Thyroid gland (tissue), 4 donors: ENCODE measurements at regions not wholly inside any gene's neighbourhood (a gene's known extent, or its start where the extent isn't known, plus 50 kb on each side); places are given as distances from the start of the nearest gene placed in this dataset.

Source experiments
- POLR2A ChIP-seq, 2 donors: fragments of 450-650 bp; IDR thresholded peaks; one replicate each; pipeline ENCODE4 v1.6.1; 2017; ENCODE audit warnings: antibody characterized with exemption in 2 of 2, mild to moderate bottlenecking in 2 of 2, moderate library complexity in 1 of 2
- TF ChIP-seq, protein P1 (sequence below), 6 experiments: fragments of 200-600 bp in 3 of 6; fragments of 450-650 bp in 3 of 6; sonication (generic) in 3 of 6; IDR thresholded peaks; one replicate each; pipeline ENCODE4 v1.5.1; 2016 to 2019; ENCODE audit warnings: antibody characterized with exemption in 6 of 6, mild to moderate bottlenecking in 2 of 6, inconsistent platforms in 1 of 6, moderate library complexity in 1 of 6

GRCh38 chr3:66778107-66778506 lies 220.0 kb upstream of the KBTBD8 start:
- TF ChIP-seq, protein P1, sequence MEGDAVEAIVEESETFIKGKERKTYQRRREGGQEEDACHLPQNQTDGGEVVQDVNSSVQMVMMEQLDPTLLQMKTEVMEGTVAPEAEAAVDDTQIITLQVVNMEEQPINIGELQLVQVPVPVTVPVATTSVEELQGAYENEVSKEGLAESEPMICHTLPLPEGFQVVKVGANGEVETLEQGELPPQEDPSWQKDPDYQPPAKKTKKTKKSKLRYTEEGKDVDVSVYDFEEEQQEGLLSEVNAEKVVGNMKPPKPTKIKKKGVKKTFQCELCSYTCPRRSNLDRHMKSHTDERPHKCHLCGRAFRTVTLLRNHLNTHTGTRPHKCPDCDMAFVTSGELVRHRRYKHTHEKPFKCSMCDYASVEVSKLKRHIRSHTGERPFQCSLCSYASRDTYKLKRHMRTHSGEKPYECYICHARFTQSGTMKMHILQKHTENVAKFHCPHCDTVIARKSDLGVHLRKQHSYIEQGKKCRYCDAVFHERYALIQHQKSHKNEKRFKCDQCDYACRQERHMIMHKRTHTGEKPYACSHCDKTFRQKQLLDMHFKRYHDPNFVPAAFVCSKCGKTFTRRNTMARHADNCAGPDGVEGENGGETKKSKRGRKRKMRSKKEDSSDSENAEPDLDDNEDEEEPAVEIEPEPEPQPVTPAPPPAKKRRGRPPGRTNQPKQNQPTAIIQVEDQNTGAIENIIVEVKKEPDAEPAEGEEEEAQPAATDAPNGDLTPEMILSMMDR (IDR thresholded peaks at IDR 0.05): no peak
- TF ChIP-seq POLR2A (IDR thresholded peaks at IDR 0.05): no peak
